GM19035 (cell line): ENCODE measurements at regions not wholly inside any gene's neighbourhood (a gene's known extent, or its start where the extent isn't known, plus 50 kb on each side); places are given as distances from the start of the nearest gene placed in this dataset.
"Not testable (repeated sequence)": the region's sequence is repeated elsewhere in the genome, so short reads cannot be mapped to it uniquely, and the experiment has no call there.

Experiments
- ATAC-seq: cut with Tn5 transposase; IDR thresholded peaks from one replicate; pipeline ENCODE4 v1.9.1; 2021; ENCODE audit not compliant: unreplicated experiment

GRCh38 chr6:71360556-71361335 lies 72.1 kb downstream of the OGFRL1 start:
- ATAC-seq: not testable (repeated sequence)

GRCh38 chr6:71364889-71365542 lies 76.4 kb downstream of the OGFRL1 start:
- ATAC-seq: no peak

- ATAC-seq: no peak
Measured at GRCh38 chr6:71367756-71368155, 79.1 kb downstream of the OGFRL1 start.

GRCh38 chr6:71368284-71368683 lies 79.7 kb downstream of the OGFRL1 start:
- no peak for ATAC-seq

- ATAC-seq: no peak
Measured at GRCh38 chr6:71371559-71371958, 82.9 kb downstream of the OGFRL1 start.

GRCh38 chr6:71373943-71374342 lies 85.3 kb downstream of the OGFRL1 start:
- ATAC-seq: no peak

GRCh38 chr6:71375676-71376075 lies 87.1 kb downstream of the OGFRL1 start:
- no peak for ATAC-seq

GRCh38 chr6:71376830-71377229 lies 88.2 kb downstream of the OGFRL1 start:
- no peak for ATAC-seq

- no peak for ATAC-seq
Measured at GRCh38 chr6:71383476-71383875, 94.9 kb downstream of the OGFRL1 start.

- no peak for ATAC-seq
Measured at GRCh38 chr6:71383901-71384489, 95.4 kb downstream of the OGFRL1 start.

- ATAC-seq: no peak
Measured at GRCh38 chr6:71385111-71385822, 96.7 kb downstream of the OGFRL1 start.

GRCh38 chr6:71386215-71386614 lies 97.6 kb downstream of the OGFRL1 start:
- no peak for ATAC-seq

GRCh38 chr6:71387179-71387578 lies 98.6 kb downstream of the OGFRL1 start:
- ATAC-seq: no peak

GRCh38 chr6:71388068-71388744 lies 99.6 kb downstream of the OGFRL1 start:
- ATAC-seq: no peak

- ATAC-seq: no peak
Measured at GRCh38 chr6:71388856-71389527, 100.4 kb downstream of the OGFRL1 start.

GRCh38 chr6:71391126-71391525 lies 102.5 kb downstream of the OGFRL1 start:
- no peak for ATAC-seq

- no peak for ATAC-seq
Measured at GRCh38 chr6:71392276-71392675, 103.7 kb downstream of the OGFRL1 start.

- no peak for ATAC-seq
Measured at GRCh38 chr6:71393471-71393870, 104.9 kb downstream of the OGFRL1 start.

GRCh38 chr6:71393981-71394432 lies 105.4 kb downstream of the OGFRL1 start:
- ATAC-seq: no peak

GRCh38 chr6:71394926-71395325 lies 106.3 kb downstream of the OGFRL1 start:
- no peak for ATAC-seq
